Activated naive CD4-positive, alpha-beta T cell treated with anti-CD3 and anti-CD28 coated beads for 36 hours (primary cell): ENCODE measurements at regions not wholly inside any gene's neighbourhood (a gene's known extent, or its start where the extent isn't known, plus 50 kb on each side); places are given as distances from the start of the nearest gene placed in this dataset.

Experiments
- CTCF ChIA-PET: fragments of 350-600 bp; sonication (Branson Sonifier 250); formaldehyde crosslinking; loops from one replicate; lab custom pipeline; 2021; ENCODE audit warnings: antibody characterized with exemption; lab: Charles Lee
- DNase-seq: peaks from one replicate; pipeline ENCODE4 v3.0.0-alpha.2; 2020
- H3K27ac Mint-ChIP-seq: one replicate; pipeline ENCODE4 v1.8.0; 2021; ENCODE audit warnings: mild to moderate bottlenecking, mixed read lengths
- H3K27me3 Mint-ChIP-seq: one replicate; pipeline ENCODE4 v1.8.0; 2021; ENCODE audit warnings: low read depth, mixed read lengths
- H3K36me3 Mint-ChIP-seq: one replicate; pipeline ENCODE4 v1.8.0; 2021; ENCODE audit warnings: low read depth, mixed read lengths
- H3K4me1 Mint-ChIP-seq: one replicate; pipeline ENCODE4 v1.8.0; 2021; ENCODE audit warnings: low read depth, mixed read lengths
- H3K4me3 Mint-ChIP-seq: one replicate; pipeline ENCODE4 v1.8.0; 2021; ENCODE audit warnings: mild to moderate bottlenecking, moderate library complexity, mixed read lengths
- H3K9me3 Mint-ChIP-seq: one replicate; pipeline ENCODE4 v1.8.0; 2021; ENCODE audit warnings: mixed read lengths
- intact Hi-C: fragments of 100-400 bp; cut with micrococcal nuclease; formaldehyde crosslinking; loops from one replicate; pipeline ENCODE4 v1.15.1; 2023

DNA sequence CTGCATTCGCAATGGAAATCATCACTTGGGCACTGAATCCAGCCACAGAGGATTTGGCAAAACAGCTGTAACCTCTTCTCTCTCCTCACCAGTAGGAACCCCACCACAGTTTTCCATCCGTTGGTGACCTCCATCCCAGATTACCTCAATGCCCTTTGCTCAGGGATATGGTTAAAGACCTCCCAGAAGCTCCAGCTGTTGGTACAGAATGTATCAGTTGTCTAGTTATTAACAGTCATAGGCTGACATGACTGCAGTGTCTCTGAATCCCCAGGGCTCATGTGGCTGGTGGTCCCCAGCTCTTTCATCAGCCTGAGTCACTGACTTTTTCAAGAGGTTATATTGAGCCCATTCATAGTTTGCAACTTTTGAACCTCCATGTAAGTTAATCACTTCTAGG lies 189.8 kb upstream of the HHIP start:
- intact Hi-C loops, result no loop called here
- no peak overlapping the region for H3K4me3 Mint-ChIP-seq
- no peak overlapping the region for H3K27ac Mint-ChIP-seq
- CTCF ChIA-PET, result no interaction called here
- no peak for DNase-seq
- H3K27me3 Mint-ChIP-seq, result peaks cover 3% of the 10 kb centered on the region
- no peaks in the 10 kb centered on the region for H3K9me3 Mint-ChIP-seq
- H3K4me1 Mint-ChIP-seq, result no peaks in the 10 kb centered on the region
- no peaks in the 10 kb centered on the region for H3K36me3 Mint-ChIP-seq

DNA sequence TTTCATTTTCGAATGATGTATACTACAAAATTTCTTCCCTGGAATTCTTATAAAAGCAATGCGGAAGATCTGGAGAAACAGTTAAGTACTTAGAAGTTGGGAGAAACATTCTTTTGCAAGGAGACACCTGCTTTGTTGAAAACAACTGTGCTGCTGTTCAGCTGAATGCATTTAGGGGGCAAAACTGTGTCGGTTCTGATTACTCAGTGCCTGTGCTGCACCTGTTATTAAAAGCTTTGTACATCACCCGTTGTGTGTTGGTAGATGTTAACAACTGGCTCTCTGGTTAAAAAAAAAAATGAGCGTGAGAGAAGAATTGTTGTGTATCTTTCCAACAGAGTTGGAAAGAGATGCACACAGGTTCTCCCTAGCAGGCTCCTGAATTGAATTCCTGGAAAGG lies 184.1 kb upstream of the HHIP start:
- H3K4me3 Mint-ChIP-seq, result no peak overlapping the region
- no peak overlapping the region for H3K27ac Mint-ChIP-seq
- CTCF ChIA-PET, result no interaction called here
- intact Hi-C loops, result no loop called here
- H3K4me1 Mint-ChIP-seq, result no peaks in the 10 kb centered on the region
- no peak for DNase-seq
- no peaks in the 10 kb centered on the region for H3K36me3 Mint-ChIP-seq
- H3K27me3 Mint-ChIP-seq, result peaks cover 6% of the 10 kb centered on the region
- H3K9me3 Mint-ChIP-seq, result no peaks in the 10 kb centered on the region

DNA sequence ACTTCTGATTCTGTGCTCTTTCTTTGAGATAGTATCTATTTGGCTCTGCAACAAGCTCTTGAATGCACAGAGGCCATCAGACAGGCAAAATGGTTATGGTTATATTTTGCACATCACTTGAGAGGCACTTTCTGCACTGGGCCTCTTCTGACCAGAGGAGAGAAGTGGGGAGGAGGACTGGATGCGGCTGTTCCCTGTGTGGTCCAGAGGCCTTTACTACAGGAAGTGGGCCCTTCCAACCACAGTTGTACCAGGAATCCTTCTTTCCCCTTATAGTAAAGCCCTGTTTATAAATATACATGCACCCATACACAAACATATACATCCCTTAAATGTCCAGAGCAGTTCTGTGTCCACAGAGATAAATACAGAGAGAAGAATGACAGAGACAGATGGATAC lies 182.7 kb upstream of the HHIP start:
- CTCF ChIA-PET, result no interaction called here
- peaks cover 4% of the 10 kb centered on the region for H3K27me3 Mint-ChIP-seq
- intact Hi-C loops, result no loop called here

DNA sequence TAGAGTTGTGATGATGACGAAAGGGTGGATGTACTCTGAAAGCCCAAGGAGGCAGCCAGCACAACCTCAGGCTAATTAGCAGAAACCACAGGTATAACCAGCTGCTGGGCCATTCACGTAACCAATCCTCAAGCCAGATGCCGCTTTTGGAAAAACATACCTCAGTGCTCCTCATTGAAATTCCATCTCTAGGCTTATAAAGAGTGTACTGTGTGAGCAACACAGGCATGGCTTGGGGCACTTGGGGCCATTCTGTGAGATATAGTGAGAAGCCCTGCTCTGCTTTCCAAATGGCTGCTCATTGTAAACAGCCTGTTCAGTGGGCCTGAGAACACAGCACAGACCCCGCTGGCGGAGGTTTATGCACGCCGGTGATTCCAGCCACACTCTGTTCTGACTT lies 182.1 kb upstream of the HHIP start:
- H3K27ac Mint-ChIP-seq, result no peak overlapping the region
- intact Hi-C loops, result no loop called here
- no peak for DNase-seq
- no peak overlapping the region for H3K4me3 Mint-ChIP-seq
- H3K9me3 Mint-ChIP-seq, result no peaks in the 10 kb centered on the region
- H3K4me1 Mint-ChIP-seq, result no peaks in the 10 kb centered on the region
- peaks cover 4% of the 10 kb centered on the region for H3K27me3 Mint-ChIP-seq
- CTCF ChIA-PET, result no interaction called here
- H3K36me3 Mint-ChIP-seq, result no peaks in the 10 kb centered on the region

More for the DNA sequence above, 182.7 kb upstream of the HHIP start:
- Mint-ChIP-seq H3K4me1 (no peaks in the 10 kb centered on the region), H3K4me3 (no peak overlapping the region), H3K9me3 (no peaks in the 10 kb centered on the region), H3K27ac (no peak overlapping the region), H3K36me3 (no peaks in the 10 kb centered on the region)
- DNase-seq, result no peak

DNA sequence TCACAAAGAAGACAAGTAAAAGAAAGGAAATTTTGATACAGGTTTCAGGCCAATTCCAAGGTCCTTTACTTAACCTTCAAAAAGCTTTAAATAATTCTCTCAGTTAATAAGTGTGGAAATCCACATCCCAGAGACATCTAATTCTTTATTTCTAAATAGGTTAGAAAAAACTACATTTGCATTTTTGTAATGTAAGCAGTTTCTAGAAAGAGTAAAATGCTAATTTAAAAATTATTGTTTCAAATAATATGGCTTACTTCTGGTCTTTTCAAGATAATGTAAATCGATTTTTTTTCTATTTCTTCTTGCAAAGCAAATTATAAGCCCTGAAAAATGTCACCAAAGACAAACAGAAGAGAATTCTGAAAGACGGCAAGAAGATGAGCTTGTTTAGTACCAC lies 180.4 kb upstream of the HHIP start:
- Mint-ChIP-seq H3K9me3 (no peaks in the 10 kb centered on the region), H3K4me1 (no peaks in the 10 kb centered on the region), H3K27ac (no peak overlapping the region), H3K27me3 (peaks cover 4% of the 10 kb centered on the region), H3K36me3 (no peaks in the 10 kb centered on the region), H3K4me3 (no peak overlapping the region)
- CTCF ChIA-PET, result no interaction called here
- no peak for DNase-seq
- intact Hi-C loops, result no loop called here

DNA sequence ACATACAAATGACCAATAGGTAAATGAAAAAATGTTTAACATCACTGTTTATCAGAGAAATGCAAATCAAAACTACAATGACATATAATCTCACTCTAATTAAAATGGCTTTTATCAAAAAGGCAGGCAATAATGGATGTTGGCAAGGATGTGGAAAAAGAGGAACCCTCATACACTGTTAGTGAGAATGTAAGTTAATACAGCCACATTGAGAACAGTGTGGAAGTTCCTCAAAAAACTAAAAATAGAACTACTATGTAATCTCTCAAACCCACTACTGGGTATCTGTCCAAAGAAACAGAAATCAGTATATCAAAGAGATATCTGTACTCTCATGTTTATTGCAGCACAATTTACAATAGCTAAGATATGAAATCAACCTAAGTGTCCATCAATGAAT lies 165.9 kb upstream of the HHIP start:
- Mint-ChIP-seq H3K27me3 (peaks cover 7% of the 10 kb centered on the region), H3K4me3 (no peak overlapping the region), H3K9me3 (peaks cover 2% of the 10 kb centered on the region), H3K4me1 (no peaks in the 10 kb centered on the region), H3K27ac (no peak overlapping the region), H3K36me3 (no peaks in the 10 kb centered on the region)
- DNase-seq, result no peak
- intact Hi-C loops, result no loop called here
- CTCF ChIA-PET, result interaction anchor here (0.7 kb wide), 1 partner anchor 15 kb away, joined by 4 read pairs; no protein-coding TSS in a partner anchor

DNA sequence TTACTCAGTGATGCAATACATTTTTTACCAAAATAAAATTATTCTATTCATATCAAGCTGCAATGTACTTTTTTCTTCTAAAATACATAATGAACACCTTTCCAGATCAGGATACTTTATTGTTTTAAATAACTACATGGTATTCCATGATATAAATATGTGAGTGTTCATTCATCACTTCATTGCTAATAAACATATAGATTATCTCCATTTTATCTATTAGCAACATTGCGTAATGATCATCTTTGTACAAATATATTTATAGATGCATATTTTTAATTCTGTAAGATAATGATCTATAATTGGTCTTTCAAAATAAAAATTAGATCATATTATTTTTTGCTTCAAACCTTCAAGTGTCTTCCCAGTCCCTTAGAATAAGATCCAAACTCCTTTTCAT lies 156.1 kb upstream of the HHIP start:
- Mint-ChIP-seq H3K27me3 (no peaks in the 10 kb centered on the region), H3K9me3 (peaks cover 6% of the 10 kb centered on the region), H3K27ac (no peak overlapping the region), H3K4me3 (no peak overlapping the region), H3K4me1 (no peaks in the 10 kb centered on the region), H3K36me3 (no peaks in the 10 kb centered on the region)
- DNase-seq, result no peak
- CTCF ChIA-PET, result no interaction called here
- intact Hi-C loops, result no loop called here

DNA sequence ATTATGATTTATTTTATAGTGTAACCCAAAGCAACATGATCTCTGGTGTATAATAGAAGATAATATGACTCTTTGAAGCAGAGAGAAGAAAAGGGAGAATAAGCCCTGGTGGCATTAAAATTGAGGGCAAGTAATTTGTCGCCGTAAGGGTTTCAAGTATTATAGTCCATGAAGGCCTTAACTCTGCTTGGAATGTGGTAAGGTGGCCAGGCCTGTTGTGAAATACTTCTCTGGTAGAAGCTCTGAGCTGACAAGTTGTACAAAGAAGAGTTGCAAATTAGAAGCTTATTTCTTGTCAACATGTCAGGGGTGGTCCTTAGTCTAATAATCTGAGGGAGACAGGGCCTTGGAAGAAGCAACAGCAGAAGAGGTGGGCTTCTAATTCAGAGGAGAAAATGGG lies 151.7 kb upstream of the HHIP start:
- no peaks in the 10 kb centered on the region for H3K4me1 Mint-ChIP-seq
- no peak overlapping the region for H3K27ac Mint-ChIP-seq
- H3K4me3 Mint-ChIP-seq, result no peak overlapping the region
- intact Hi-C loops, result no loop called here
- DNase-seq, result no peak
- no peaks in the 10 kb centered on the region for H3K36me3 Mint-ChIP-seq
- CTCF ChIA-PET, result interaction anchor here (0.6 kb wide), 1 partner anchor 14 kb away, joined by 4 read pairs; no protein-coding TSS in a partner anchor
- H3K27me3 Mint-ChIP-seq, result no peaks in the 10 kb centered on the region
- no peaks in the 10 kb centered on the region for H3K9me3 Mint-ChIP-seq

DNA sequence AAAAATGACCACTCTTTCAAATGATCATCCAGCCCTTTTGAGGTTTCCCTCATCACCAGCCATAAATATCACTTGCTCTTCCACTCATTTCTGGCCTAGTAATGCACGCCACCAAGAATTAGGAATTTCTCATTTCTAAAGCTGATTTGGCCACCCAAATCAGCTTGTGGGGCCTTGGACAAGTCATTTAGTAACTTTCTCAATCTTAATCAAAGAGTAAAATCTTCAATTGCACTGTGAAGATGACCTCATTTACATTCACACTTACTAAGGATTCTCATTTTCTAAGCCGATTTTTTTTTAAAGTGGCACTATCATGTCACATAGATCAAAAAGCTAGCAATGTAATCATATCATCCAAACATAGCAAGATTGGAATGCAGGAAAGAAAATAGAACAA lies 150.0 kb upstream of the HHIP start:
- DNase-seq, result no peak
- no peaks in the 10 kb centered on the region for H3K9me3 Mint-ChIP-seq
- CTCF ChIA-PET, result no interaction called here
- H3K27me3 Mint-ChIP-seq, result no peaks in the 10 kb centered on the region
- H3K4me3 Mint-ChIP-seq, result no peak overlapping the region
- no peak overlapping the region for H3K27ac Mint-ChIP-seq
- H3K36me3 Mint-ChIP-seq, result no peaks in the 10 kb centered on the region
- H3K4me1 Mint-ChIP-seq, result no peaks in the 10 kb centered on the region
- intact Hi-C loops, result no loop called here

DNA sequence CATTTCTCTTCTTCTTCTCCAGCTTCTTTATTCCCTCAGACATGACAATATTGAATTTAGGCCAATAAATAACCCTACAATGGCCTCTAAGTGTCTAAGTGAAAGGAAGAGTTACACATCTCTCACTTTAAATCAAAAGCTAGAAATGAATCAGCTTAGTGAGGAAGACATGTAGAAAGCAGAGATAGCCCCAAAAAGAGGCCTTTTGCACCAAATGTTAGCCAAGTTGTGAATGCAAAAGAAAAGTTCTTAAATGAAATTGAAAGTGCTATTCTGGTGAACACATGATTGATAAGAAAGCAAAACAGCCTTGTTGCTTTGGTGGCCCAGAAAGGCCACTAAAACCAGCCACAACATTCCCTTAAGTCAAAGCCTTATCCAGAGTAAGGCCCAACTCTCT lies 146.2 kb upstream of the HHIP start:
- Mint-ChIP-seq H3K36me3 (no peaks in the 10 kb centered on the region), H3K4me1 (no peaks in the 10 kb centered on the region), H3K27ac (no peak overlapping the region), H3K4me3 (no peak overlapping the region), H3K27me3 (no peaks in the 10 kb centered on the region), H3K9me3 (no peaks in the 10 kb centered on the region)
- DNase-seq, result no peak
- CTCF ChIA-PET, result no interaction called here
- intact Hi-C loops, result no loop called here

DNA sequence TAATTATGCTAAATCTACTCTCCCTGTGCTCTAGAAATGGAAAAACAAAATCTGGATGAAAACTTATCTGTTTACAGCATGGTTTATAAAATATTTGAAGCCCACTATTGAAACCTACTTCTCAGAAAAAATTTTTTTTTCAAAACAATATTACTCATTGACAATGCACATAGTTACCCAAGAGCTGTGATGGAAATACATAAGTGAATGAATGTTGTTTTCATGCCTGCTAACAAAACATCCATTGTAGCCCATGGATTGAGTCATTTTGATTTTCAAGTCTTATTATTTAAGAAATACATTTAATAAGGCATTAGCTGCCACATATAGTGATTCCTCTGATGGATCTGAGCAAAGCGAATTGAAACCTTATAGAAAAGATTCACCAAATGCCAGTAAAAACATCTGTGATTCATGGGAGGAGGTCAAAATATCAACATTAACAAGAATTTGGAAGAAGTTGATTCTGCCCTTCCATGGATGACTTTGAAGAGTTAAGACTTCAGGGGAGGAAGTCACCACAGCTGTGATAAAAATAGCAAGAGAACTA lies 144.7 kb upstream of the HHIP start:
- H3K4me1 Mint-ChIP-seq, result no peaks in the 10 kb centered on the region
- no peak overlapping the region for H3K4me3 Mint-ChIP-seq
- no peaks in the 10 kb centered on the region for H3K27me3 Mint-ChIP-seq
- no peaks in the 10 kb centered on the region for H3K36me3 Mint-ChIP-seq
- CTCF ChIA-PET, result interaction anchor here (0.6 kb wide), 1 partner anchor 316 kb away, joined by 4 read pairs; no protein-coding TSS in a partner anchor
- no peak overlapping the region for H3K27ac Mint-ChIP-seq
- no peak for DNase-seq
- H3K9me3 Mint-ChIP-seq, result no peaks in the 10 kb centered on the region
- intact Hi-C loops, result no loop called here

DNA sequence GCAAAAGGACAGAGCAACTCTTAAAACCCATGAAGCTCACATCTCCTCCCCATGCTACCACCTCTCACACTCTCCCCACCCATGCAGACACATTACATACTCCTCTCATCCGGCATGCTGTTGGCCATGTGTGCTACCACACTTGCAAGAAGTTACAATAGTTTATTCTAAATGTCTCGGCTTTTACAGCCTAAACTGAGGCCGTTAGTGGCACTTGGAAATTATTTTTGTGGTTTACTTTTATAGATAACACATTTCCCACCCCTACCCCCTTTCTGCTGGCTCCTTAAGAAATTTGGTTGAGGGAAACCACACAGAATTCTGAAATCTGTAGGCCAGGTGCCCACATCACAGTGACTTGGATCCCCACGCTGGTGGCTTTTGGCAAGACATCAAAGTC lies 141.1 kb upstream of the HHIP start:
- Mint-ChIP-seq H3K4me3 (no peak overlapping the region), H3K27me3 (no peaks in the 10 kb centered on the region), H3K9me3 (no peaks in the 10 kb centered on the region), H3K4me1 (no peaks in the 10 kb centered on the region), H3K27ac (no peak overlapping the region), H3K36me3 (no peaks in the 10 kb centered on the region)
- DNase-seq, result no peak
- CTCF ChIA-PET, result no interaction called here
- intact Hi-C loops, result no loop called here

DNA sequence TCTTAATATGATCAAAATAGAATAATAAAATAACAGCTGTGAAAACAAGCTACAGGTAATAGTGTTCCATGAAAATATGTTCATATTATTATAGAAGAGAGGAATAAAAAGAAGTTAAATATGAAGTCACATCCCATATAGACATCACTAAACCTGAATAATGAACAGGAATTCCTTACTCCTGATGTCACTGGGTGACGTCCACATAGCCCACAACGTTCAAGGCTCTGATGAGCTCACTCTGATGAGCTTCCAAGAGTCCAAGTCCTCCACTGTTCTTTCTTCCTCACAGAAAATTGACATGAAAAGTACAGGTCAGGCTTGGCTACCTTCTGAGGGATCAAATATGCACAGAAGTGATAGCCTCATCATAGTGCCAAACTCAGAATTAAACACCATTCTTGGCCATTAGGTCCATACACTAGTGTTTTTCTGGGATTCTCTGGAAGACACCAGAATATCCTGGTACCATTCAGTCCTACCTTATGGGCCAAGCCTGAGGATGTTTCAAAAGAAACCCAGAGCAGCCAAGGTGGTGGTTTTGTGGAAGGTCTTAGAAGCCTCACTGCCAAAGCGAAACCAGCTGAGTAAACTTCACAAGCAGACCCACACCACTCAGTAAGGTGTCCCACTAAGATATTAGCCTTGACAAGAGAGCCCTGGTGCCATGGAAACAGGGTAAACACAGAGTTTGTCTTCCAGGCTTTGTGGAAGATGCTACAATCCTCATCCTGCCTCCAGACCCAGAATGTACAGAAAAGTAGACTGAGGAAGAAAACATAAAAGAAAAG lies 138.4 kb upstream of the HHIP start:
- intact Hi-C loops, result no loop called here
- H3K9me3 Mint-ChIP-seq, result no peaks in the 10 kb centered on the region
- DNase-seq, result no peak
- H3K27ac Mint-ChIP-seq, result no peak overlapping the region
- no peaks in the 10 kb centered on the region for H3K36me3 Mint-ChIP-seq
- no peaks in the 10 kb centered on the region for H3K4me1 Mint-ChIP-seq
- no peaks in the 10 kb centered on the region for H3K27me3 Mint-ChIP-seq
- CTCF ChIA-PET, result no interaction called here
- no peak overlapping the region for H3K4me3 Mint-ChIP-seq
